DMS79 (cell line): ENCODE measurements at regions not wholly inside any gene's neighbourhood (a gene's known extent, or its start where the extent isn't known, plus 50 kb on each side); places are given as distances from the start of the nearest gene placed in this dataset.

Source experiments
- DNase-seq: peaks from one replicate; lab custom pipeline; 2025; lab: John Stamatoyannopoulos, UW

GRCh38 chr4:152112887-152113286 is 352.1 kb upstream of the GATB start:
- no peak for DNase-seq

- no peak for DNase-seq
These were observed 351.4 kb upstream of the GATB start for GRCh38 chr4:152112190-152112589.

GRCh38 chr4:152110780-152111179 is 350.0 kb upstream of the GATB start:
- DNase-seq, result no peak

DNA sequence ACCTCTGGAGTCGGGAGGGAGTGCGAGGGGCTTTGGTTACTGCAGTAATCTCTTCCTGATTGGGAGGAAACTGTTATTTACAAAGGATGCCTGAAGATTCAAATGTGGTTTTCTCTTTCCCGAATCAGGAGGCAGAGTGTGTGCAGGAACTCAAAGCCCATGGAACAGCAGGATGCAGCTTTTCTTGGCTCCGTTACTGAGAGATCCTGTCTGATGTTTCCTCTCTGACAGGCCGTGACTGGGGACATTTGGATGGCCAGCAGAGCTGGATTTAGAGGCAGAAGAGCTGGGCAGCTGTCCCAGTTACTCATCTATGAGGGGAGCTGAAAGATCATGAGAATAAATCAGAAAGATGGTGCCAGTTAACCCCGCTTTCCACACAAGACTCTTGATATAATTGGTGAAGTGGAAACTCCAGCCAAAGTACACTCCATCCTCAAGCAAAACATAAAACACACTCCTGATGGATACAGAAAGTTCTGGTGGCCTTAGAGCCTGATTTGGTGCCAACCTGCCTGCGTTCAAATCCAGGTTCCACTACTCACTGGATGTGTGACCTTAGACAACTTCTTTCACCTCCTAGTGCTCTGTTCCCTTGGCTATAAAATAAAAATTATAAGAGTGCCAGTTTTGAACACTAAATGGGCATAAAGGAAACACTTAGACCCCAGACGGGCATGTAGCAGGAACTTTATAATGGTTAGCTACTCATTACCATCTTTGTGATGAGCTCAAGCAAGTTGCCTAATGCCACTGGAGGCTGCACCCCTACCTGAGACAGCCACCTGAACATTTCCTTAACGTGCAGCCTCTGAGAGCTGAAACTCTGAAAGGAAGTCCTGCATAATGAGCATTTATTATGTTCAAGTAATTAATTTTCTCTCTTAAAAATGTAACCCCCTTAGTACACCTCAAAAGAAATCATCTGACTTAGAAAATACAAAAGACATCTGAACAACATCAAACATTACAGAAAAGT is 349.0 kb upstream of the GATB start:
- DNase-seq, result no peak

DNA sequence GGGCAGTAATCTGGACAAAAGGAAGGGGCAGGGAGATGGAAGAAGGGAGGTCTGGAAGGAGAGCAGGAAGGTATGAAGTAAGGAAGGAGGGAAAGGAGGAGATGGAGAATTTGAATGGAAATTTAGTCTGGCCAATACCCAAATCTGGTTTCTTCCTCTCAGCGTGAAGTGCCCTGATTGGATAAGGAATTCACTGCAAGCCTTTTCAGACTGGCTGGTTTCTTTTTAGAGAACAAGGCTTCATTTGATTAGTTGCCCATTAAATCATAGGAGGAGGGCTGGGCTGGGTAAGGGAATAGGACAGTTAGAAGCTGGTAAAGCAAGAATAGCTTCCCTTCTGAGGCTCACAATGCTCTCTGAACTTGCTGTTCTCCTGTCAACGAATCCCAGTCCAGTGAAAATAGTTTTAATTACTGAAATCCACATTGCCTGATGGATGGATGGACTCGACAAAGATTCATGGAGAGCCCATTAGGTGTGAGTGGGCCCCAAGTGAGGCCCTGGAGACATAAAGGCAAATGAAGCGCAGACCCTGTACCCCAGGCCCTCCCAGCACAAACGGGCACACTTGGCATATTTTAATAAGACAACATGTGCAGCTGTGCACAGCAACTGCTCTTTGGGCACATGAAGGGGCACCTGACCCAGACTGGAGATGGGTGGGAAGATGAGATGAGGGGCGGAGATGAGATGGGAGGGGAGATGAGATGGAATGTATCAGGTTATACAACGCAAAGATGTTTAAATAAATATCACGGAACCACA is 347.1 kb upstream of the GATB start:
- no peak for DNase-seq

GRCh38 chr4:152106781-152107321 is 346.0 kb upstream of the GATB start:
- no peak for DNase-seq

DNA sequence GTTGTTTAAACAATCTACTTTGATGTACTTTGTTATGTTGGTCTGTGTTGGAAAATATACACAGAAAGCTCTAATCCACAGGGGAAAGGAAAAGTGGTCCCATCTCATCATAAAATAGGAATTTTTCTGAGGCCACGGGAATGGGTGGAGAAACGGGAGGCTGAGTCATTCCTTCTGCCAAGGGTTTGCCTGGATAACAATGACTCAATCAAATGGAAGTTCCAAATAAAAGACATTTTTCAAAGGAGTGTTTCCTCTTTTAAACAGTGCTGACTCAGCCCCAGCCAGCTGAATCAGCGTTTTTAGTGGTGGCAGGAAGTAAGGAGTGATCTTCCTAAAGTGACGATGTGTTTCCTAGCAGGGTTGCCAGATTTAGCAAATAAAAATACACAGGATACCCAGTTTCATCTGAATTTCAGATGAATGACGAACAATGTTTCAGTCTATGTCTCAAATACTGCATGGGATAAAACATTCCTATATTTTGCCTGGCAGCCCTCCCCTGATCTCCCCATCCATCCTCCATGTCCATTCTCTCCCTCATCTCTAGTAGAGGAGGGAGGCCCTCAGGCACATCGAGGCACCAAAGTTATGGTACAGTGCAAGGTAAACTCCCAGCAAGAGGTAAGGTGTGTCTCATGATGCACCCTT is 345.4 kb upstream of the GATB start:
- DNase-seq, result no peak

DNA sequence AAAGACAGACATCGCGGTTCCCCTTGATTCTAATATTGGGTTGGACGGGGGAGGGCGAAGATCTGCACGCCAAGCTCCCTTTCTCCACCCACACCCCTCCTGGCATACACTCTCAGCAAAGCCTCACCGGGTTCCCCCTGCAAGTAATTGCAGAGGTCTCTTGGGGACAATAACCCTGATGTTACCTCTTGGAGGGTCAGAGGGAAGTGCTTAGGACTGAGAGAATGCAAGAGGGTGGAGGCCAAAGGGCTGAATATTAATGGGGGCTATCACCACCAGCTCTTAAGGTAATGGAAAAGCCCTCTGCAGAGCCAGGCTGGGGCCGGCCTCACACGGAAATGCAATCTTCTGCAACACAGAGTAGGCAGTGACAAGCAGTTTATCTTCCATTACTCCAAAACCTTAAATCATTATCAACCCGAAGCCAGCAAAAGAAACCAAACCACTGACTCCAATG is 344.1 kb upstream of the GATB start:
- DNase-seq, result no peak

DNA sequence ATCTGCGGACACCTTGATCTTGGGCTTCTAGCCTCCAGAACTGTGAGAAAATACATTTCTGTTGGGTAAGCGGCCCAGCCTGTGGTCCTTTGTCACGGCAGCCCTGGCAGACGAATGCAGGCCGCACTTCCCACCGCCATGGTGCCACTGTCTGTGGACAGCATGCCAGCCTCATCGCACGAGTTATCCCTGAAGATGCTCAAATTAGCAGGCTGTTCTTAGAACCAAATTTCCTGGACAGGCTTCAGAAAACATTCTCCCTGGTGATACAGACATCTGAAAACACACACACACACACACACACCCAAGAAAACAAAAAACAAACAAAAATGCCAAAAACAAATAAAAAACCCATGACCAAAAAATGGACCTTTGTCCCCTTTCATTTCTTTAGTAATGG is 343.5 kb upstream of the GATB start:
- no peak for DNase-seq

DNA sequence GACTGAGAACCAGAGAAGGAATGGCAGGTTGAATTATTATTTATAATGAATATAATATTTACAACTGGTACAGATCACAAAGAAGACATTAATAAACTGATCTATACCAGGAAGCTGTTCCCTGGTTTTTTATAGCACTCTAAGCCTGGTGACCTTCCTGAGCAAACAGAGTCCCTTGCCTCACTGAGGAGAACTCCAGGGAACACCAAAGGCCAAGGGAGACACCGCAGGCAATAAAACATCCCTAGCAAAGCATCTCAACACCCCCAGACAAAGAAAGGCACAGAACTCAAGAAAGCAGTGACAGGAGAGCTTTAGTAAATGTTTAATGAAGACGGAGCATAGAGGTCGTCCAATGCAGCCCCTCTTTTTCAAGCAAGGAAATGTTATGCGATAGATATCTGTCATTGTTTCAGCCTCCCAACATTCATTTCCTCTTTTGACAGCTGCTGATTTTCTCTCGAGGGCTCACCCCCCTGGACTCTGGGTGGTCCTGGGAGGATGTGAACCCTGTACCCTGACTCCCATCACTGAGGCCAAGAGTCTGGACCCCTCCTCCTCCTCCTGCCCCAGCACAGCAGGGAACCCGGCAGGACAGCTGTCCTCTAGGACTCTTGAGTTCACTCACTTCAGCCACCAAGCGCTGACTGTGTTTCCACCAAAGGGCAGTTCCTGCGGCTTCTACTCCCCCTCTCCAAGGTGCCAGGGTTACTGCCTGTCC is 342.5 kb upstream of the GATB start:
- no peak for DNase-seq

DNA sequence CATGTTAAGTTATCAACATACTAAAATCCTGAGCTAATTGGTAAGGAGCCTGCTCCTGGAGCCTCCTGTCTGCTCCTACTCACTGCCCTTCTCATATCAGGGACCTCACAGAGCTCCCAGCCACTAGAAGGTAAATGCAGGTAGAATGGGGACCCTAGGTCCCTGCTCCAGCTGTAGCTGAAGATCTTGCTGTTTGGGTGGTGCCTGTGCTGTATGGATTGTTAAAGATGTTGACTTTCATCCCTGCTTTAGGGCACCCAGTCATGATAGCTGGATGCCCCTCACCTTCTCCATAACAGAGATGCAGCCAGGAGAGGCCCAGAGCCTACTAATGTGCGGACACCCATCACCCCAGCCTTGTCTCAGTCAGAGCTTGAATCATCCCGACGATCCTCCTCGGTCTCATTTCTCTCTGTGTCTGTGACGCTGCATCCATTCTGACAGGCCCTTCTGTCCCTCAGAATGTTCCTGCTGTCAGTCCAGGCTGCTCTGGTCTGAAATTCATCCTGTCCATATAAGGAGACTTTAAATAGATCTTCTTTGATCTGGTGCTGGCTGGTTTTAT is 341.7 kb upstream of the GATB start:
- DNase-seq, result no peak

- DNase-seq, result no peak
These were observed 341.0 kb upstream of the GATB start for GRCh38 chr4:152101556-152102435.

GRCh38 chr4:152100379-152101201 is 339.8 kb upstream of the GATB start:
- no peak for DNase-seq

- no peak for DNase-seq
These were observed 339.2 kb upstream of the GATB start for GRCh38 chr4:152099981-152100378.

GRCh38 chr4:152099555-152099954 is 338.7 kb upstream of the GATB start:
- no peak for DNase-seq

DNA sequence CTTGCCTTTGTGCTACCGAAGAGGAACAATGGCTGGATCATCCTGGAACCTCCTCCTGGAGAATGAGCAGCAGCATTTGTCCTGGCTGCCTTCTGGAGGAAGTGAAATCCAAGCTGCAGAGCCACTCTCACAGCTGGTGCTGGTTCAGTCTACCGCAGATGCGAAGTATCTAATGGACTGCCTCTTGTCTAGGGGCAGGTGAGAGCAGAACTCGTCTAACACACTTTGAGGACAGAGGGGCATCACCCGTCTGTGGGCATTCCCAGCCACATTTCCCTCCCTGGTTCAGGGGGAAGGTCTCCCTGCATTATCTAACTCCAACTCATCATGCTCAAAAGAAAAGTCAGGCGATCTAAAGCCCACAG is 338.2 kb upstream of the GATB start:
- DNase-seq, result no peak

DNA sequence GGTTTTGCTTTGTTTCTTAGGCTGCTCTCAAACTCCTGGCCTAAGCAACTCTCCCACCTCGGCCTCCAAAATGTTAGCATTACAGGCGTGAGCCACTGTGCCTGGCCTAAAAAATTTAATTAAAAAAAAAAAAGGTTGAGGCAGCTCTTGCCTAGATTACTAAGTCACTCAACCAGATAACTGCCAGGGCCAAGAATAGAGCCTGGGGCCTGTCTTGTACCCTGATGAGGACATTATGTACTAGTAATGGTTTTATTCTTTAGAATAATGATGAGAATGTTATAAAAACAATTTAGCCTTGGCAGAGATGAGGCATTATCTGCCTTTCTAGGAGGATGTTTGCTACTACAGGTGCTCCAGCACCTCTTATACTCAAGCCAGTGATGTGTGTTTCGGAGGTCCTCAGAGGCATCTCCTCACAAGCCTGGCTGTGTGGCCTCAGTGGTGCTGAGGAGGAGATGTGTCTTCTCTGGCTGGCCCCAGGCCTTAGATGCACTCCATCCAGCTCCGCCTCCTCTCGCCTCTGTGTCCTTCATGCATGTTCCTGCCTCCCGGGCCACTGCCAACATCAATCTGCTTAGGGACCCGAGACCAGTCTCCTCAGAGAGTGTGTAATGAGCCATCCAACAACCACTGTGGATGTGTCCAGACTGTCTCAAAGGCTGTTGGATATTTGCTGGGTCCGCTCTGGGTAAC is 337.7 kb upstream of the GATB start:
- DNase-seq, result no peak

DNA sequence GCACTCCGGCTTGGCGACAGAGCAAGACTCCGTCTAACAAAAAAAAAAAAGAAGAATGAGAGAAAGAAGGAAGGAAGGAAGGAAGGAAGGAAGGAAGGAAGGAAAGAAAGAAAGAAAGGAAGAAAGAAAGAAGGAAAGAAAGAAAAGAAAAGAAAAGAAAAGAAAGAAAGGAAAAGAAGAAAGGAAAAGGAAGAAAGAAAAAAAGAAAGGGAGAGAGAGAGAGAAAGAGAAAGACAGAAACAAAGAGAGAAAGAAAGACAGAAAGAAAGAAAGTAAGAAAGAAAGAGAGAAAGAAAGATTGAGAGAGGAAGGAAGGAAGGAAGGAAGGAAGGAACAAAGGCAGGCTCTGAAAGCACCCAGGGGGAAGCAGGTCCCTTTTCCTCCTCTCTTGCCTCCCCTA is 336.6 kb upstream of the GATB start:
- DNase-seq, result no peak

GRCh38 chr4:152095701-152096070 is 334.9 kb upstream of the GATB start:
- no peak for DNase-seq
